ENCODE measurements at regions not wholly inside any gene's neighbourhood (a gene's known extent, or its start where the extent isn't known, plus 50 kb on each side); places are given as distances from the start of the nearest gene placed in this dataset.

- Histone ChIP-seq H3K4me2 (ENCODE audit: insufficient read depth, low read length) (no peak overlapping the region), H3K27ac (ENCODE audit: low read depth, low read length) (no peak overlapping the region), H3K4me3 (ENCODE audit: insufficient read depth, low read length) (no peak overlapping the region), H3K36me3 (ENCODE audit: insufficient read depth, low read length) (no peaks in the 10 kb centered on the region), H3K9me3 (ENCODE audit: low read depth, low read length) (no peaks in the 10 kb centered on the region), H3K27me3 (ENCODE audit: insufficient read depth, low read length) (peaks cover 2% of the 10 kb centered on the region), H3K79me2 (ENCODE audit: insufficient read depth, low read length) (no peaks in the 10 kb centered on the region), H3K4me1 (ENCODE audit: insufficient read depth, low read length) (no peaks in the 10 kb centered on the region), H2AFZ (ENCODE audit: low read length) (no peak overlapping the region), H4K20me1 (ENCODE audit: insufficient read depth, low read length) (no peaks in the 10 kb centered on the region)
- TF ChIP-seq CTCF (IDR thresholded peaks at IDR 0.05; ENCODE audit: extremely low read depth, low read depth, low read length), result no peak
- no peak for DNase-seq (ENCODE audit: insufficient read length, low spot score, missing footprints)
Observed at GRCh38 chr20:48049641-48050040, 264.4 kb upstream of the SULF2 start.

GRCh38 chr20:48049171-48049570 is 263.9 kb upstream of the SULF2 start:
- no peaks in the 10 kb centered on the region for H3K4me1 ChIP-seq (ENCODE audit: insufficient read depth, low read length)
- H3K79me2 ChIP-seq (ENCODE audit: insufficient read depth, low read length), result no peaks in the 10 kb centered on the region
- no peak overlapping the region for H3K27ac ChIP-seq (ENCODE audit: low read depth, low read length)
- no peak for DNase-seq (ENCODE audit: insufficient read length, low spot score, missing footprints)
- H3K9me3 ChIP-seq (ENCODE audit: low read depth, low read length), result no peaks in the 10 kb centered on the region
- no peak for TF ChIP-seq CTCF (IDR thresholded peaks at IDR 0.05; ENCODE audit: extremely low read depth, low read depth, low read length)
- H3K36me3 ChIP-seq (ENCODE audit: insufficient read depth, low read length), result no peaks in the 10 kb centered on the region
- no peak overlapping the region for H3K4me3 ChIP-seq (ENCODE audit: insufficient read depth, low read length)
- H3K27me3 ChIP-seq (ENCODE audit: insufficient read depth, low read length), result peaks cover 2% of the 10 kb centered on the region
- no peak overlapping the region for H3K4me2 ChIP-seq (ENCODE audit: insufficient read depth, low read length)
- no peaks in the 10 kb centered on the region for H4K20me1 ChIP-seq (ENCODE audit: insufficient read depth, low read length)
- H2AFZ ChIP-seq (ENCODE audit: low read length), result no peak overlapping the region

GRCh38 chr20:48047447-48047846 is 262.2 kb upstream of the SULF2 start:
- Histone ChIP-seq H3K36me3 (ENCODE audit: insufficient read depth, low read length) (no peaks in the 10 kb centered on the region), H3K4me3 (ENCODE audit: insufficient read depth, low read length) (no peak overlapping the region), H3K79me2 (ENCODE audit: insufficient read depth, low read length) (no peaks in the 10 kb centered on the region), H3K4me1 (ENCODE audit: insufficient read depth, low read length) (no peaks in the 10 kb centered on the region), H4K20me1 (ENCODE audit: insufficient read depth, low read length) (no peaks in the 10 kb centered on the region), H3K9me3 (ENCODE audit: low read depth, low read length) (no peaks in the 10 kb centered on the region), H3K27ac (ENCODE audit: low read depth, low read length) (no peak overlapping the region), H2AFZ (ENCODE audit: low read length) (no peak overlapping the region), H3K4me2 (ENCODE audit: insufficient read depth, low read length) (no peak overlapping the region), H3K27me3 (ENCODE audit: insufficient read depth, low read length) (peaks cover 2% of the 10 kb centered on the region)
- DNase-seq (ENCODE audit: insufficient read length, low spot score, missing footprints), result no peak
- TF ChIP-seq CTCF (IDR thresholded peaks at IDR 0.05; ENCODE audit: extremely low read depth, low read depth, low read length), result no peak

GRCh38 chr20:48042628-48043027 is 257.3 kb upstream of the SULF2 start:
- Histone ChIP-seq H3K4me2 (ENCODE audit: insufficient read depth, low read length) (no peak overlapping the region), H3K9me3 (ENCODE audit: low read depth, low read length) (no peaks in the 10 kb centered on the region), H2AFZ (ENCODE audit: low read length) (no peak overlapping the region), H3K4me3 (ENCODE audit: insufficient read depth, low read length) (no peak overlapping the region), H3K4me1 (ENCODE audit: insufficient read depth, low read length) (no peaks in the 10 kb centered on the region), H3K27ac (ENCODE audit: low read depth, low read length) (no peak overlapping the region), H3K79me2 (ENCODE audit: insufficient read depth, low read length) (no peaks in the 10 kb centered on the region), H3K27me3 (ENCODE audit: insufficient read depth, low read length) (peaks cover 2% of the 10 kb centered on the region), H3K36me3 (ENCODE audit: insufficient read depth, low read length) (no peaks in the 10 kb centered on the region), H4K20me1 (ENCODE audit: insufficient read depth, low read length) (no peaks in the 10 kb centered on the region)
- no peak for DNase-seq (ENCODE audit: insufficient read length, low spot score, missing footprints)
- no peak for TF ChIP-seq CTCF (IDR thresholded peaks at IDR 0.05; ENCODE audit: extremely low read depth, low read depth, low read length)

Data from osteoblast (primary cell).